ENCODE measurements at regions not wholly inside any gene's neighbourhood (a gene's known extent, or its start where the extent isn't known, plus 50 kb on each side); places are given as distances from the start of the nearest gene placed in this dataset.

DNA sequence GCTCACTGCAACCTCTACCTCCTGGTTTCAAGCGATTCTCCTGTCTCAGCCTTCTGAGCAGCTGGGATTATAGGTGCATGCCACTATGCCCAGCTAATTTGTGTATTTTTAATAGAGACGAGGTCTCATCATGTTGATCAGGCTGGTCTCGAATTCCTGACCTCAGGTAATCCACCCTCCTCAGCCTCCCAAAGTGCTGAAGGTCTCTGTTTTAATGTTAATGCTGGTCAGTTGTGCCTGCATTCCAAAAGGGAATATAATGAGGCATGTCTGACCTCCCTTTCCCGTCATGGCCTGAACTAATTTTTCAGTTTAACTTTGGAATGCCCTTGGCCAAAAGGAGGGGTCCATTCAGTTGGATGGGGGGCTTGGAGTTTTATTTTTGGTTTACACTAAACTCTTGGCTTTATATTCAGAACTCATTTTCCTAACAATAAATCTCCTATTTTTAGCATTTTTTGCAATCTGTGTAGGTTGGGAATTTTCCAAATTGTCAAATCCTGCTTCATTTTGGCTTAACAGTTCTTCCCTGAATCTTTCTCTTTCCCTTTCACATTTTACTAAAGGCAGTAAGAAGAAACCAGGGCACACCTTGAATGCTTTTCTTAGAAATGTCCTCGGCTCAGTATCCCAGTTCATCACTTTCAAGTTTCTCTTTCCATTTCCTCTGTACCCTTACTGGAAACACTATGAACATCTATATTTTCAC is 1175.5 kb downstream of the MAT2B start:
- H3K4me1 ChIP-seq (ENCODE audit: insufficient read depth, poor library complexity, severe bottlenecking) = no peaks in the 10 kb centered on the region
- H3K9me3 ChIP-seq (ENCODE audit: severe bottlenecking) = no peaks in the 10 kb centered on the region
- no peak for ATAC-seq (ENCODE audit: low read depth)
- H3K36me3 ChIP-seq (ENCODE audit: low read depth) = no peaks in the 10 kb centered on the region
- H3K27ac ChIP-seq (ENCODE audit: poor library complexity, severe bottlenecking) = no peak overlapping the region
- H3K4me3 ChIP-seq (ENCODE audit: severe bottlenecking) = no peak overlapping the region
- no peak for DNase-seq (ENCODE audit: low spot score)
- no peak for TF ChIP-seq CTCF (IDR thresholded peaks at IDR 0.05; ENCODE audit: poor library complexity, severe bottlenecking)
- H3K27me3 ChIP-seq (ENCODE audit: insufficient read depth, poor library complexity, severe bottlenecking) = no peaks in the 10 kb centered on the region

- DNase-seq (ENCODE audit: low spot score) (no peak), ATAC-seq (ENCODE audit: low read depth) (no peak)
- H3K9me3 ChIP-seq (ENCODE audit: severe bottlenecking) = no peaks in the 10 kb centered on the region
- no peak overlapping the region for H3K4me3 ChIP-seq (ENCODE audit: severe bottlenecking)
- no peaks in the 10 kb centered on the region for H3K36me3 ChIP-seq (ENCODE audit: low read depth)
- H3K27ac ChIP-seq (ENCODE audit: poor library complexity, severe bottlenecking) = no peak overlapping the region
- TF ChIP-seq CTCF (IDR thresholded peaks at IDR 0.05; ENCODE audit: poor library complexity, severe bottlenecking) = no peak
- H3K4me1 ChIP-seq (ENCODE audit: insufficient read depth, poor library complexity, severe bottlenecking) = no peaks in the 10 kb centered on the region
- peaks cover 4% of the 10 kb centered on the region for H3K27me3 ChIP-seq (ENCODE audit: insufficient read depth, poor library complexity, severe bottlenecking)
These were observed 1182.0 kb downstream of the MAT2B start for GRCh38 chr5:164687391-164687790.

GRCh38 chr5:164688437-164688836 is 1183.0 kb downstream of the MAT2B start:
- no peak for ATAC-seq (ENCODE audit: low read depth)
- Histone ChIP-seq H3K4me3 (ENCODE audit: severe bottlenecking) (no peak overlapping the region), H3K27ac (ENCODE audit: poor library complexity, severe bottlenecking) (no peak overlapping the region), H3K9me3 (ENCODE audit: severe bottlenecking) (no peaks in the 10 kb centered on the region), H3K27me3 (ENCODE audit: insufficient read depth, poor library complexity, severe bottlenecking) (peaks cover 4% of the 10 kb centered on the region), H3K4me1 (ENCODE audit: insufficient read depth, poor library complexity, severe bottlenecking) (no peaks in the 10 kb centered on the region), H3K36me3 (ENCODE audit: low read depth) (no peaks in the 10 kb centered on the region)
- TF ChIP-seq CTCF (IDR thresholded peaks at IDR 0.05; ENCODE audit: poor library complexity, severe bottlenecking) = no peak
- no peak for DNase-seq (ENCODE audit: low spot score)

DNA sequence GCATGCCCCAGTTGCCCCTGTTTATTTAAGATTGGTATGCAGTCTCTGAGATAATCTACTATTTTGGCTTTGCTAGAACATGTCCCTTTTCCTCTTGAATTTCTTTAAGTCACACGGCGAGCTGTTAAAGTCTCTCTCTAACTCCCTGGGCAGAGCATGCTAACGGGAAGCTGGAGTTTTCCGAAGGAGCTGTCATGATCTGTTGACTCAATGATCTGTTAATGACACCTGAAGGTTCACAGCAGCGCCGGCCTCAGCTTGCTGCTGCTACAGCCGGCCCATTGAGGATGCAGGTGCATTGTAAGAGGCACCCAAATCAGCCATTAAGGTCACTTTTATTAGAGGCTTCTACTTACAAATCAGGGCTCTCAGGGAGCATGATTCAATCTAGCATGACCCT is 1203.4 kb downstream of the MAT2B start:
- Histone ChIP-seq H3K4me1 (ENCODE audit: insufficient read depth, poor library complexity, severe bottlenecking) (no peaks in the 10 kb centered on the region), H3K9me3 (ENCODE audit: severe bottlenecking) (no peaks in the 10 kb centered on the region), H3K36me3 (ENCODE audit: low read depth) (no peaks in the 10 kb centered on the region), H3K27ac (ENCODE audit: poor library complexity, severe bottlenecking) (no peak overlapping the region), H3K27me3 (ENCODE audit: insufficient read depth, poor library complexity, severe bottlenecking) (peaks cover 17% of the 10 kb centered on the region), H3K4me3 (ENCODE audit: severe bottlenecking) (no peak overlapping the region)
- no peak for ATAC-seq (ENCODE audit: low read depth)
- DNase-seq (ENCODE audit: low spot score) = no peak
- no peak for TF ChIP-seq CTCF (IDR thresholded peaks at IDR 0.05; ENCODE audit: poor library complexity, severe bottlenecking)

- no peaks in the 10 kb centered on the region for H3K4me1 ChIP-seq (ENCODE audit: insufficient read depth, poor library complexity, severe bottlenecking)
- no peak overlapping the region for H3K27ac ChIP-seq (ENCODE audit: poor library complexity, severe bottlenecking)
- H3K9me3 ChIP-seq (ENCODE audit: severe bottlenecking) = no peaks in the 10 kb centered on the region
- ATAC-seq (ENCODE audit: low read depth) = no peak
- no peak for DNase-seq (ENCODE audit: low spot score)
- peaks cover 13% of the 10 kb centered on the region for H3K27me3 ChIP-seq (ENCODE audit: insufficient read depth, poor library complexity, severe bottlenecking)
- H3K36me3 ChIP-seq (ENCODE audit: low read depth) = no peaks in the 10 kb centered on the region
- no peak overlapping the region for H3K4me3 ChIP-seq (ENCODE audit: severe bottlenecking)
- no peak for TF ChIP-seq CTCF (IDR thresholded peaks at IDR 0.05; ENCODE audit: poor library complexity, severe bottlenecking)
These were observed 1208.3 kb downstream of the MAT2B start for GRCh38 chr5:164713682-164714081.
